Activated CD4-positive, alpha-beta T cell treated with anti-CD3 and anti-CD28 coated beads for 1 hour (primary cell): ENCODE measurements at regions not wholly inside any gene's neighbourhood (a gene's known extent, or its start where the extent isn't known, plus 50 kb on each side); places are given as distances from the start of the nearest gene placed in this dataset.
"Not testable (repeated sequence)": the region's sequence is repeated elsewhere in the genome, so short reads cannot be mapped to it uniquely, and the experiment has no call there.

ENCODE experiments used
- DNase-seq: peaks from one replicate; pipeline ENCODE4 v3.0.0-alpha.2; 2020

- no peak for DNase-seq
These were observed 92.1 kb upstream of the GSE1 start for GRCh38 chr16:85520853-85521521.

- DNase-seq: no peak
These were observed 91.4 kb upstream of the GSE1 start for GRCh38 chr16:85521552-85522307.

DNA sequence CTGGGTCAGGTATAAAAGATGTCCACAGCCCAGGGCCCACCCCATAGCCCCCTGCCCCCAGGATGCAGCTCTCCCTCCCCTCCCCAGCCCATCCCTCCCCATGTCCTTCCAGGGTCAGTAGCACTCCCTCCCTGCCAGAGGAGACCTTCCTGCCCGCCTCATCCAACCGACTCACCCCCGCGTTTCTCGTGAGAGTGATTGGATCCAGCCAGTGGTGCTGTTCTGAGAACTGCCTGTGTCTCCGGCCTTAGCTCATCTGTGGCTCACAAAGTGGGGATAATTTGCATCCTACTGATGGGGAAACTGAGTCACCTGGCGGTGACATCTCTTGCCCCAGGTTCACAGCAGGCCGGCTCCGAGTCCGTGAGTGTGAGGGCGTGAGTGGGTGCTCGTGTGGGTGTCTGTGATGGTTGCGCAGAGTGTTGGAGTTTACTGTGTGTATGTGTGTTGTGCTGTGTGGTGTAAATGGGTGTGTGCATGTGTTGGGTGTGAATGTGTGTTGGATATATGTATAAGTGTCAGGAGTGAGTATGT is 90.7 kb upstream of the GSE1 start:
- DNase-seq: no peak

DNA sequence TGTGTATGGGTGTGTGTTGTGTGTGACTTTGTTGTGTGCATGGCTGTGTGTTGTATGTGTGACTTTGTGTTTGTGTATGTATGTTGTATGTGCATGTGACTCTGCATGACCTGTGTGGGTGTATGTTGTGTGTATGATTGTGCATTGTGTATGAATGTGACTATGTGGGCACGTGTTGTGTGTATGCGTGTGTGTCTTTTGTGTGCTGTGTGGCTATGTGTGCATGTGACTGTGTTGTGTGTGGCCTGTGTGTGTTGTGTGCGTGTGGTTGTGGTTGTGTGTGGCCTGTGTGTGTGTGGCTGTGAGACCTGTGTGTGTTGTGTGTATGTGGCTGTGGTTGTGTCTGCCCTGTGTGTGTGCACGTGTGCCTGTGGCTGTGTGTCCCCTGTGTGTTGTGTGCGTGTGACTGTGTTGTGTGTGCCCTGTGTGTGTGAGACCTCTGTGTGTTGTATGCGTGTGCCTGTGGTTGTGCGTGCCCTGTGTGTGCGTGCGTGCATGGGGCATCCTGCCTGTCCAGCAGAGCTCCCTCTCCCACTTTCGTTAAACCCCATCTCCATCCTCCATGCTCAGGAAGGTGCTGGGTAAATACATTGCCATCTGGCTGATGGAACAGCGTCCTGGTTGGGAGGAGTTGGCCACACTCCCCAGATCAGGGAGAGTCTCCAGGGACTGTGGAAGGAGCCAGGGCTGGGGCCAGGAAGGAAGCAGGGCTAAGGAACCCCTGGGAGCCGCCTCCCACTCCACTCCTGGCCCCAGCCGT is 90.1 kb upstream of the GSE1 start:
- no peak for DNase-seq

GRCh38 chr16:85523602-85524364 is 89.3 kb upstream of the GSE1 start:
- DNase-seq: no peak

DNA sequence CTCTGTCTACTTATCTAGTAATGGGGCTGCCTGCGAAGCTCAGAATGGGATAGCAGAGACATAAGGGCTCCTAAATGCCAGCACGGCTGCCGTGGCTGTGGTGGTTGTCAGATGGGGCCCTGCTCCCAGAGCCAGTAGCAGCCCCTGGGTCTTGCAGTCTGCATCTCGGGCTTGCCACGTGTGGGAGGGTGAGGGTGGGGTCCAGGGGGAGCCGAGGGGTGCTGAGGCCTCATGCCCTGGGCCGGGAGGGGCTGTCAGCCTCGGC is 88.8 kb upstream of the GSE1 start:
- DNase-seq: no peak

DNA sequence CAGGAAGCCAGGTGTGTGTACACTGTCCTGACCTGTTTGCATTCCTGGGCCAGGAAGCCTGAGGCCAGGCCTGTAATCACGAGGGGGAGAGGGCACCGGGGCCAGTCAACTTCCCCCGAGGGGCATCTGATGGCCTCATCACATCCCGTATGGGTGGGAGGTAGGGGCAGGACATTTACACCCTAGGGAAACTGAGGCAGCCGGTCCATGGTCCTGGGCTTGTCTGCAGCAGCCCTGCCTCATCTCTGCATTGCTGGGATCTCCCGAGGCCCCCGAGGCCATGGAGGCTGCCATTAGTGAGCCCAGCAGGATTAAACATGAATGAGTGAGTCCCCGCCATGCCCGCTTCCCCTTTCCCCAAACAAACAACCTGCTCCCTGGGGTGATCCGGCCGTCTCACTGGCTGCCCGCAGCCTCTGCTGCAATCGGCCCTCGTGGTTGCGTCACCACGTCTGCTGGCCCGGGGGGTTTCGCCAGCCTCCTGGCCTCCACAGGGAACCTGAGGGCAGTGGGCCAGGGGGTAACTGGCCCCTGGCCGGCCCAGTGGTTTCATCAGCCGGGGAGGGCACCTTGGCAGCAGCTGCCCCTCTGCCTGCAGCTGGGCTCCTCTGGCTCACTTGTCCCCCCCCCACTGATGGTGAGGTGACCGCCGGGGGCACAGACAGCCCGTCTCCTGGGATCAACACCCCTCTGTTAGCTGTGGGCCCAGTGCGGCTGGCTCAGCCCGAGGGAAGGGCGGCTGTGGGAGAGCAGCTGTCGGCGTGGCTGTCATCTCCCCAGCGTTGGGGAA is 88.3 kb upstream of the GSE1 start:
- DNase-seq: no peak

GRCh38 chr16:85525420-85526184 is 87.5 kb upstream of the GSE1 start:
- DNase-seq: no peak

DNA sequence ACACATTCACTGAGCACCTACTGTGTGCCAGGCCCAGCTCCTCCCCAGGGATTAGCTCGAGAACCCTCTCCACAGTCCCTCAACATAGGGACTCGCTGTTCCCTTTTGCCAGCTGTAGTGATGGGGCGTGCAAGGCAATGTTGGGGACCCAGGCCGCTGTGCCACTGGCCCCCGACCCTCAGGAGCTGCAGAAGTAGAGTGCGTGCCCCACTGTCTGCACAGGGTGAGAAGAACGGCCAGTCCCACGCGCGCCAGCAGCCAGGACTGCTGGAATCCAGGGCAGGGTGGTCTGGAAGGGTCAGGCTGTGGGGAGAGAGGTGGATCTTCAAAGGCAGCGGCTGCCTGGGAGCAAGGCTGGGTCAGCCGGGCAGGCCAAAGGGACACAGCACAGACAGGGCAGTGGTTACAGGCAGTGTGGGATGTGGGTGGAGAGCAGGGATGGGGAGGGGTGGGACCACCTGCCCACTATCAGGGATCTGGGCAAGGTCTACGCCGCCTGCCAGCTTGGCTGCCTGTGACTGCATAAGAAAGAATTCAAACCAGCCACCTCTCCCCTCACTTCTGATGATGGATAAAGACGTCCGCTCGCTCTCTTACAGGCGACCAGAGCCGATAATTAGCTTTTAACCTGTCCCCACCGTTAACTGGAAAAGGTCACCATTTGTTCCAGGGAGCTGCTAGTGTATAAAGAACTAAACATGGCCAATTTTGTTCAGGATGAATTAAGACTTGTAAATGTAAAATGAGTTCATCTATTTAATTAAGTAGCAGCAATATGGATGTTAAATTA is 86.7 kb upstream of the GSE1 start:
- no peak for DNase-seq

DNA sequence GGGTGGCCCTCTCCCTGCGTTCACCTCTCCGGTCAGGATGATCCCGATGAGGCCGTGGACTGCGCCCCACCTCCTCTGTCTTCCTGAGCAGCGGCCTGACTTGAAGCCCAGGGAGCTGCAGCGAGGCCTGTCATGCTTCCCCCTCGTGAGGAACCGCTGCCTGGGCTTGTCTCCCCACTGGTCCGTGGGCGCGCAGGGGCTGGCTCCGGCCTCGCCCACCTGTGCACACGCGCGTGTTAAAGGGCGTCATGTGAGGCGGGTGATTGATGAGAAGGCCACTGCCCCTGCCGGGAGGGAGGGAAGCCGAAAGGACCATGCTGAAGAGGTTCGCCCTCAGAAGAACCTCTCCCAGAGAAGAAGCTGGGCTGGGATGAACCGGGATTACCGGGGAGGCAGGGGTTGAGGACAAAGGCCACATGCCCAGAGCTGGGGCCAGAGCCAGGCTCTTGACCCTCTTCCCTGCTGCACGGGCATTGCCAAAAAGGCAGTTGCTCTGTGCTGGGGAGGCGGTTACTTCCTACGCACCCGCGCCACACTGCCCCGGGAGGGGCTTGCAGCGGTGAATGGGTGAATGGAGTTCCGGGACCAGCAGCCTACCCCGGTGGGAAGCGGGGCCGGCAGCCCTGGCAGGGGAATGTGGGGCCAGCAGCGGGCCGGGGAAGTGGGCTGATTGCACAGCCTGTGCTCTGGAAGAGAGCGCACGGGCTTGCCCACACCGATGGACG is 85.9 kb upstream of the GSE1 start:
- DNase-seq: no peak

GRCh38 chr16:85527767-85528297 is 85.3 kb upstream of the GSE1 start:
- no peak for DNase-seq

- no peak for DNase-seq
These were observed 84.4 kb upstream of the GSE1 start for GRCh38 chr16:85528528-85529387.

DNA sequence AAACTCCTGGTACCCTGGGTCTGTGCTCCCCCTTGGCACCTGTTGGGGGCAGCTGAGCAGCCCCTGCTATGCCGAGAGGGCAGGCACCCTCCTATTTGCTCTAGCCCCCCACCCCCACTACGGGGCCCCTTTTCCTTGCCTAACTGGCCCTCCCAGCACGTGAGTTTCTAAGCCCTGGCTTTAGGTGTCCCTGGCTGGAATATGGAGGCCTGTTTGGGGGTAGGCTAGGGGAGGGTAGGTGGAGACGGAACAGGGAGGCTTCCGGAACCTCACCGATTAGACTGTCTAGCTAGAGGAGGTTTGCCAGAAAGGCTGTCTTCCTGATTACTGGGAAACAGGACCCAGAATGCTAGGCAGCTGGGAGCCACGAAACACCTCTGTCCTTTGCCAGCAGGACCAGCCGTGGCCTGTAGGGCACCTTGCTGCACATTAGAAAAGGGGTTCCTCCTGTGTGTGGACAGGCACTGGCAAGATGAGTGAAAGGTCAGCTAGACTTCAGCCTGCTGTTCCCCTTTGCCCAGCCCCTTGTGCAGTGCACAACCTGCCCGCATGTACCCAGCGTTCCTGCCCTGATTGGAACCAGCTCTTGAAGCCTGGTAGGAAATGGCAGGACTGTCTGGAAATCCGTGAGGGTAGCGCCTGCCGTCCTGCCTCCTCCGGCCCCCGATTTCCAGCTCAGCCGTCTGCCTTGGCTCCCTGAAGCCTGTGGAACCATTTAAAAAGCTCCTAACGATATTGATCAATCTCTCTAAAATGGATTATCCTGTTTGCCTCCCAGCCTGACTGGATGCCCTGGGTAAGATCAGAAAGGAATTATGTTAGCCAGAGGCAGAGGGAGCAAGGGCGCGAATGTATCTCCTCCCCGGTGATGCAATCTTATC is 83.4 kb upstream of the GSE1 start:
- DNase-seq: no peak

GRCh38 chr16:85530370-85530739 is 82.8 kb upstream of the GSE1 start:
- no peak for DNase-seq

- DNase-seq: no peak
These were observed 81.6 kb upstream of the GSE1 start for GRCh38 chr16:85531516-85531915.

- DNase-seq: no peak
These were observed 81.0 kb upstream of the GSE1 start for GRCh38 chr16:85532147-85532546.

DNA sequence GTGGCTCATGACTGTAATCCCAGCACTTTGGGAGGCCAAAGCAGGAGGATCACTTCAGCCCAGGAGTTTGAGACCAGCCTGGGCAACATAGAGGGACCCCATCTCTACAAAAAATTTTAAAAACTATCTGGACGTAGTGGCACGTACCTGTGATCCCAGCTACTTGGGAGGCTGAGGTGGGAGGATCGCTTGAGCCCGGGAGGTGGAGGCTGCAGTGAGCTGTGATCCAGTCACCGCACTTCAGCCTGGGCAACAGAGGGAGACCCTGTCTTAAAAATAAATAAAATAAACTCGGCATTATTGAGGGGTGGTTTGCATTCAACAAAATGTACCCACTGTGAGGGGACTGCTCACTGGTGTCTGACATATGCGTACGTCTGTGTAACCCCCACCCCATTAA is 79.5 kb upstream of the GSE1 start:
- DNase-seq: not testable (repeated sequence)
